ENCODE measurements at regions not wholly inside any gene's neighbourhood (a gene's known extent, or its start where the extent isn't known, plus 50 kb on each side); places are given as distances from the start of the nearest gene placed in this dataset.

DNA sequence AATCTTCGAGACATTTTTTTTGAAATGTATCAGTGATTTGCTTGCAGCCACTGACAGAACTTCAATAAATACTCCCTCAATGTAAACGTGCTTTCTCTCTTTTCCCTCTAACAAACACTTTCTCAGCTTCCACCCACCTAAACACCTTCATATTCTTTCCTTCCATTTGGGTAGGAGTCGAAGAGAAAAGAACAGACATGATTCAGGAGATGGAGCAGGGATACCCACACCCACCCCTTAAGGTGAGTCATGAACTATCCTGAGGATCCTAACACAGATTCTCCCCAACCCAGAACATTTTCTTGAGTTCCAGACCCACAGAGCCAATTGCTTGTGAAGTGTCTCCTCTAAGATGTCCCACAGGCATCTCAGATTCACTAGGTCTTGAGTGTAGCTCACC lies 488.8 kb downstream of the CDK5RAP2 start:
- no peak for DNase-seq (ENCODE audit: low read depth)
- TF ChIP-seq, protein P1, sequence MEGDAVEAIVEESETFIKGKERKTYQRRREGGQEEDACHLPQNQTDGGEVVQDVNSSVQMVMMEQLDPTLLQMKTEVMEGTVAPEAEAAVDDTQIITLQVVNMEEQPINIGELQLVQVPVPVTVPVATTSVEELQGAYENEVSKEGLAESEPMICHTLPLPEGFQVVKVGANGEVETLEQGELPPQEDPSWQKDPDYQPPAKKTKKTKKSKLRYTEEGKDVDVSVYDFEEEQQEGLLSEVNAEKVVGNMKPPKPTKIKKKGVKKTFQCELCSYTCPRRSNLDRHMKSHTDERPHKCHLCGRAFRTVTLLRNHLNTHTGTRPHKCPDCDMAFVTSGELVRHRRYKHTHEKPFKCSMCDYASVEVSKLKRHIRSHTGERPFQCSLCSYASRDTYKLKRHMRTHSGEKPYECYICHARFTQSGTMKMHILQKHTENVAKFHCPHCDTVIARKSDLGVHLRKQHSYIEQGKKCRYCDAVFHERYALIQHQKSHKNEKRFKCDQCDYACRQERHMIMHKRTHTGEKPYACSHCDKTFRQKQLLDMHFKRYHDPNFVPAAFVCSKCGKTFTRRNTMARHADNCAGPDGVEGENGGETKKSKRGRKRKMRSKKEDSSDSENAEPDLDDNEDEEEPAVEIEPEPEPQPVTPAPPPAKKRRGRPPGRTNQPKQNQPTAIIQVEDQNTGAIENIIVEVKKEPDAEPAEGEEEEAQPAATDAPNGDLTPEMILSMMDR (conservative IDR thresholded peaks at IDR 0.05; ENCODE audit: low read depth, low read length): no peak
- H3K4me3 ChIP-seq (ENCODE audit: low read length): no peak overlapping the region

DNA sequence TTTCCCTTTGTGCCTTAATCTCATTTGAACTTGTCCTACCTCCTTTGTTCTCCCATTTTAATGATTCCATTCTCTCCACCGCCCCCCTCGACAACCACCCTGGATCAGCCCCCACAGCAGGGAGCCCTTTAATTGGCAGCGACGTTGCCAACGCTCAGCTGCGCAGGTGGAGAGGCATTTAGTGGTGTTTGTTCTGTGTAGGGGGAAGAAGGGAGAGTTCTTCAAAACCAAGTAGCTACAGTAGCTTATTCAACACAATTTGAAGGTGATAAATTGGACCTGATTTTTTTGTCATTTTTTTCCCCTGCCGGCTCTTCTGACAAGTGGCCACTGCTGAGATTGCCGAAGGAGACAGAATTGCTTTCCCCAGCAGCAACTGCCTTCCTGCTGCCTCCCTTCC lies 499.1 kb downstream of the CDK5RAP2 start:
- TF ChIP-seq, protein P1 (conservative IDR thresholded peaks at IDR 0.05; ENCODE audit: low read depth, low read length): no peak
- no peak overlapping the region for H3K4me3 ChIP-seq (ENCODE audit: low read length)
- no peak for DNase-seq (ENCODE audit: low read depth)

DNA sequence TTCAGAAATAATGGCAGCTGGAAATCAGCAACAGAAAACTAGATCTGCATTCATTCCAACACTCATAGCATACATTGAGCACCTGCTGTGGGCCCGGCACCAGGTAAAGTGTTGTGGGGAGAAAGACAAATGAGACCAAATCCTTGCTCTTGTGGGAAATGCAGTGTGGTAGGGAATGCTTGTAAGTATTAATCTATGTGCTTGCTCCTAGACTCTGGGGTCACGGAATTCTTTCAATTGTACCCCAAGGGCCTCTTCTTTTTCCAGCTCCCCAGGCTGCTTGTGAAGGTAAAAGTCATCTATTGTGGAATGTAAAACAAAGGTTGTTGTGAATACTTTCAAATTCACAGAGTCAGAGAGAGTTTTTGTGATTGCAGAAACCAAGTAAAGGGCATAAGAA lies 501.9 kb downstream of the CDK5RAP2 start:
- TF ChIP-seq, protein P1 (conservative IDR thresholded peaks at IDR 0.05; ENCODE audit: low read depth, low read length): no peak
- no peak for DNase-seq (ENCODE audit: low read depth)

DNA sequence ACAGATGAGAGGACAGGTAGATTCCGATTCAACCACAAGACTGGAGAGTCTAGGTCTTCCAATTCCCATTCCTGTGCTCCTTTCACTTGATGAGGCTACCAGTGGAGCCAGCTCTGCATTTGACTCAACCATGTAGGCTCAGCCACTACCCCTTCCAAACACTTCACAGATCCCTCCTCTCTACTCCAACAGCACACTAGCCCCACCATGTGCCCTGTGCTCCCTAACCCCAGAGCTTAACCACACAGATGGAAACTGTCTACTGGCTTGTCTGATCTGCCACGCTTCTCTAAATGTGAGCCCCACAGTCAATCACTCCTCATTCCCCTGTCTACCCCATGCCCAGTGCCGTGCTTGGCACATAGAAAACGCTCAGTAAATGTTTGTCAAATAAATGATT lies 508.2 kb downstream of the CDK5RAP2 start:
- DNase-seq (ENCODE audit: low read depth): no peak
- H3K4me3 ChIP-seq (ENCODE audit: low read length): no peak overlapping the region
- TF ChIP-seq, protein P1 (conservative IDR thresholded peaks at IDR 0.05; ENCODE audit: low read depth, low read length): no peak

More for the DNA sequence above, 501.9 kb downstream of the CDK5RAP2 start:
- H3K4me3 ChIP-seq (ENCODE audit: low read length): no peak overlapping the region

DNA sequence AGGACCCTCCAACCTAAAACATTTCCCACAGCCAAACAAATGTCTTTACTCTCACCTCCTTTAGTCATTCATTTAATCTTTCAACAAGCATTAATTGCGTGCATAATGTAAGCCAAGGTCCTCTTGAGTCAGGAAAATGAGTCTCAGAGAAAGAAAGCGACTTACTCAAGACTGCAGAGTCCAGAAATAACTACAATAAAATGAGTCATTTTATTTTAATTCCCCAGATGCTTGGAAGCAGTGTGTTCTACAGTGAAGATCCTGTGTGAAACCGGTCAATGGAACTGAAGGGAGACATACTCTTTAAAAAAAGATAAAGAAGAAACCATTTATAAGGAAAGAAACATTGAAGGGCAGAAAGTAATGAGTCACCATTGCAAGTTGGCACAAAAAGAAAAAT lies 513.7 kb downstream of the CDK5RAP2 start:
- no peak overlapping the region for H3K4me3 ChIP-seq (ENCODE audit: low read length)
- DNase-seq (ENCODE audit: low read depth): no peak
- TF ChIP-seq, protein P1 (conservative IDR thresholded peaks at IDR 0.05; ENCODE audit: low read depth, low read length): no peak

DNA sequence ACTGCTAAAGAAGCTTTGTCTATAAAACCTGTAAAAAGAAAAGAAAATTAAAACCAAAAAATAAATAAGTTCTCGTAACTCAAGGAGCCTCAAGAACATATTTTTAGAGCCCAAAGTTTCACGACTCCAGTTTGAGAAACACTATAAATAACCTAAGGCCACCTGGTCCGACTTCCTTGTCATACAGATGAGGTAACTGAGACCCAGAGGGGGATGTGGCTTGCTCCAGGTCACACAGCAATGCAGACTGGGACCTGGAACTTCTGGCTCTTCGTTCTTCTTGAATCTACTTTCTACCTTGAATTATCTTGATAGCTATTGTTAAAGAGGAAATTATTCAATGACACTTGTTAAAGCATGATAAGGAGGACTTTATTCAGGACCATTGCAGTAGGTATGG lies 514.8 kb downstream of the CDK5RAP2 start:
- H3K4me3 ChIP-seq (ENCODE audit: low read length): no peak overlapping the region
- DNase-seq (ENCODE audit: low read depth): no peak
- TF ChIP-seq, protein P1 (conservative IDR thresholded peaks at IDR 0.05; ENCODE audit: low read depth, low read length): no peak

DNA sequence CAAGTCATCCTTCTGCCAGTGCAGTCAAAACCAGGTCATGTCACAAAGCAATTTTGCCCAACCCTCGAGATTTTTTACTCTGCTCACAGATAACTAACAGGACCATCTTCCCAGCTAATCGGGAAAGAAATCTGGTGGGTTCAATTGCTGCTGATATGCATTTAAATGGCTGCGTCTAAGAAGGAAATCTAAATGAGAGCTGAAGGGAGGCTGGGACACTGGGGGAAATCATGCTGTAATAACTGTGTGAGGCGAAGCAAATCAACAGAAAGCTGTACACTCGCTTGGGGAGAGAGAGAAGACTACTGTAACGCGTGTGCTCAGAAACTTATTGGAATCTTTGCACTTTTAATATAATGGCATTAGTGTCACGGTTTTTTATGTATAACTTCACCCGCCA lies 535.0 kb downstream of the CDK5RAP2 start:
- DNase-seq (ENCODE audit: low read depth): no peak
- H3K4me3 ChIP-seq (ENCODE audit: low read length): no peak overlapping the region
- TF ChIP-seq, protein P1 (conservative IDR thresholded peaks at IDR 0.05; ENCODE audit: low read depth, low read length): no peak

All from retinal pigment epithelial cell (primary cell).